ENCODE measurements at regions not wholly inside any gene's neighbourhood (a gene's known extent, or its start where the extent isn't known, plus 50 kb on each side); places are given as distances from the start of the nearest gene placed in this dataset.

- Histone ChIP-seq H3K4me3 (ENCODE audit: low read length) (no peak overlapping the region), H3K9me2 (ENCODE audit: insufficient read depth, low read length) (no peaks in the 10 kb centered on the region), H4K20me1 (ENCODE audit: insufficient read depth) (no peaks in the 10 kb centered on the region), H3K27me3 (ENCODE audit: insufficient read depth, low read depth, low read length) (no peaks in the 10 kb centered on the region), H3K27ac (ENCODE audit: low read length) (no peak overlapping the region), H3K4me2 (ENCODE audit: low read length) (no peak overlapping the region), H3F3A (ENCODE audit: insufficient read depth, low read length, poor library complexity, severe bottlenecking) (no peaks in the 10 kb centered on the region), H3K9me3 (ENCODE audit: low read length) (no peaks in the 10 kb centered on the region), H2AFZ (ENCODE audit: low read depth, low read length) (no peak overlapping the region), H3K36me3 (ENCODE audit: insufficient read depth, low read length) (no peaks in the 10 kb centered on the region), H3K9ac (ENCODE audit: low read length) (no peak overlapping the region), H3K79me2 (replicated peaks; ENCODE audit: insufficient read depth, low read length) (no peaks in the 10 kb centered on the region)
- no peak for TF ChIP-seq TAF1 (IDR thresholded peaks at IDR 0.05; ENCODE audit: low read depth)
- no peak for TF ChIP-seq EZH2 (IDR thresholded peaks at IDR 0.05; ENCODE audit: borderline replicate concordance, insufficient read depth, low read length, poor library complexity, severe bottlenecking)
- TF ChIP-seq, protein P1, sequence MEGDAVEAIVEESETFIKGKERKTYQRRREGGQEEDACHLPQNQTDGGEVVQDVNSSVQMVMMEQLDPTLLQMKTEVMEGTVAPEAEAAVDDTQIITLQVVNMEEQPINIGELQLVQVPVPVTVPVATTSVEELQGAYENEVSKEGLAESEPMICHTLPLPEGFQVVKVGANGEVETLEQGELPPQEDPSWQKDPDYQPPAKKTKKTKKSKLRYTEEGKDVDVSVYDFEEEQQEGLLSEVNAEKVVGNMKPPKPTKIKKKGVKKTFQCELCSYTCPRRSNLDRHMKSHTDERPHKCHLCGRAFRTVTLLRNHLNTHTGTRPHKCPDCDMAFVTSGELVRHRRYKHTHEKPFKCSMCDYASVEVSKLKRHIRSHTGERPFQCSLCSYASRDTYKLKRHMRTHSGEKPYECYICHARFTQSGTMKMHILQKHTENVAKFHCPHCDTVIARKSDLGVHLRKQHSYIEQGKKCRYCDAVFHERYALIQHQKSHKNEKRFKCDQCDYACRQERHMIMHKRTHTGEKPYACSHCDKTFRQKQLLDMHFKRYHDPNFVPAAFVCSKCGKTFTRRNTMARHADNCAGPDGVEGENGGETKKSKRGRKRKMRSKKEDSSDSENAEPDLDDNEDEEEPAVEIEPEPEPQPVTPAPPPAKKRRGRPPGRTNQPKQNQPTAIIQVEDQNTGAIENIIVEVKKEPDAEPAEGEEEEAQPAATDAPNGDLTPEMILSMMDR (IDR thresholded peaks at IDR 0.05; ENCODE audit: poor library complexity, severe bottlenecking), result no peak
- TF ChIP-seq, protein P2, sequence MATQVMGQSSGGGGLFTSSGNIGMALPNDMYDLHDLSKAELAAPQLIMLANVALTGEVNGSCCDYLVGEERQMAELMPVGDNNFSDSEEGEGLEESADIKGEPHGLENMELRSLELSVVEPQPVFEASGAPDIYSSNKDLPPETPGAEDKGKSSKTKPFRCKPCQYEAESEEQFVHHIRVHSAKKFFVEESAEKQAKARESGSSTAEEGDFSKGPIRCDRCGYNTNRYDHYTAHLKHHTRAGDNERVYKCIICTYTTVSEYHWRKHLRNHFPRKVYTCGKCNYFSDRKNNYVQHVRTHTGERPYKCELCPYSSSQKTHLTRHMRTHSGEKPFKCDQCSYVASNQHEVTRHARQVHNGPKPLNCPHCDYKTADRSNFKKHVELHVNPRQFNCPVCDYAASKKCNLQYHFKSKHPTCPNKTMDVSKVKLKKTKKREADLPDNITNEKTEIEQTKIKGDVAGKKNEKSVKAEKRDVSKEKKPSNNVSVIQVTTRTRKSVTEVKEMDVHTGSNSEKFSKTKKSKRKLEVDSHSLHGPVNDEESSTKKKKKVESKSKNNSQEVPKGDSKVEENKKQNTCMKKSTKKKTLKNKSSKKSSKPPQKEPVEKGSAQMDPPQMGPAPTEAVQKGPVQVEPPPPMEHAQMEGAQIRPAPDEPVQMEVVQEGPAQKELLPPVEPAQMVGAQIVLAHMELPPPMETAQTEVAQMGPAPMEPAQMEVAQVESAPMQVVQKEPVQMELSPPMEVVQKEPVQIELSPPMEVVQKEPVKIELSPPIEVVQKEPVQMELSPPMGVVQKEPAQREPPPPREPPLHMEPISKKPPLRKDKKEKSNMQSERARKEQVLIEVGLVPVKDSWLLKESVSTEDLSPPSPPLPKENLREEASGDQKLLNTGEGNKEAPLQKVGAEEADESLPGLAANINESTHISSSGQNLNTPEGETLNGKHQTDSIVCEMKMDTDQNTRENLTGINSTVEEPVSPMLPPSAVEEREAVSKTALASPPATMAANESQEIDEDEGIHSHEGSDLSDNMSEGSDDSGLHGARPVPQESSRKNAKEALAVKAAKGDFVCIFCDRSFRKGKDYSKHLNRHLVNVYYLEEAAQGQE (IDR thresholded peaks at IDR 0.05; ENCODE audit: borderline replicate concordance), result no peak
- no peak for TF ChIP-seq POLR2AphosphoS5 (IDR thresholded peaks at IDR 0.05)
- no peak for TF ChIP-seq EP300 (conservative IDR thresholded peaks at IDR 0.05; ENCODE audit: poor library complexity, severe bottlenecking)
- no peak for TF ChIP-seq MXI1 (conservative IDR thresholded peaks at IDR 0.05; ENCODE audit: poor library complexity, severe bottlenecking)
- TF ChIP-seq SMC3 (conservative IDR thresholded peaks at IDR 0.05; ENCODE audit: poor library complexity), result no peak
- no peak for TF ChIP-seq RAD21 (conservative IDR thresholded peaks at IDR 0.05)
Measured at GRCh38 chr1:177442584-177442983, 271.8 kb downstream of the BRINP2 start.

DNA sequence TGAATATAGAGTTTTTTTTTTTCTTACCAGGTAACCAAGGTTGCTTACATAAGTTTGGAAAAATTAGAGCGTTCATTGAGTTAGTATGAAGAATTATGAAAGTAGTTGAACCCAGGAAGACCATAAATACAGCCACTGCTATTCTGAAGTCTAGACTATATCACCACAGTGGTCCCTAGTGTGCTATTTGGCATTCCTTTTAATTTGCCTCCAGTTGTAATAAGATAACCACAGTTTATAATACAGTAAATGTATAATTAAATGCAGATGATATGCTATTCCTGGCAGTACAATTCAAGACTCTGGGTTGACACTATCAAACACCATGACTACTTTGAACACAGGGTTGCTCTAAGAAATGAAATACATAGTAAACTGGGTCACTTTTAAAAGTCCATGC lies 270.5 kb downstream of the BRINP2 start:
- Histone ChIP-seq H2AFZ (ENCODE audit: low read depth, low read length) (no peak overlapping the region), H3K9me3 (ENCODE audit: low read length) (no peaks in the 10 kb centered on the region), H3K4me3 (ENCODE audit: low read length) (no peak overlapping the region), H3K36me3 (ENCODE audit: insufficient read depth, low read length) (no peaks in the 10 kb centered on the region), H3K27me3 (ENCODE audit: insufficient read depth, low read depth, low read length) (no peaks in the 10 kb centered on the region), H3F3A (ENCODE audit: insufficient read depth, low read length, poor library complexity, severe bottlenecking) (no peaks in the 10 kb centered on the region), H4K20me1 (ENCODE audit: insufficient read depth) (no peaks in the 10 kb centered on the region), H3K9ac (ENCODE audit: low read length) (no peak overlapping the region), H3K9me2 (ENCODE audit: insufficient read depth, low read length) (no peaks in the 10 kb centered on the region), H3K79me2 (replicated peaks; ENCODE audit: insufficient read depth, low read length) (no peaks in the 10 kb centered on the region), H3K27ac (ENCODE audit: low read length) (no peak overlapping the region), H3K4me2 (ENCODE audit: low read length) (no peak overlapping the region)
- no peak for TF ChIP-seq TAF1 (IDR thresholded peaks at IDR 0.05; ENCODE audit: low read depth)
- TF ChIP-seq POLR2AphosphoS5 (IDR thresholded peaks at IDR 0.05), result no peak

- Histone ChIP-seq H3K27ac (ENCODE audit: low read length) (no peak overlapping the region), H3F3A (ENCODE audit: insufficient read depth, low read length, poor library complexity, severe bottlenecking) (no peaks in the 10 kb centered on the region), H4K20me1 (ENCODE audit: insufficient read depth) (no peaks in the 10 kb centered on the region), H3K4me2 (ENCODE audit: low read length) (no peak overlapping the region), H3K4me3 (ENCODE audit: low read length) (no peak overlapping the region), H3K36me3 (ENCODE audit: insufficient read depth, low read length) (no peaks in the 10 kb centered on the region), H2AFZ (ENCODE audit: low read depth, low read length) (no peak overlapping the region), H3K9me2 (ENCODE audit: insufficient read depth, low read length) (no peaks in the 10 kb centered on the region), H3K9me3 (ENCODE audit: low read length) (no peaks in the 10 kb centered on the region), H3K27me3 (ENCODE audit: insufficient read depth, low read depth, low read length) (no peaks in the 10 kb centered on the region), H3K9ac (ENCODE audit: low read length) (no peak overlapping the region), H3K79me2 (replicated peaks; ENCODE audit: insufficient read depth, low read length) (no peaks in the 10 kb centered on the region)
- TF ChIP-seq TAF1 (IDR thresholded peaks at IDR 0.05; ENCODE audit: low read depth) (no peak), EZH2 (IDR thresholded peaks at IDR 0.05; ENCODE audit: borderline replicate concordance, insufficient read depth, low read length, poor library complexity, severe bottlenecking) (no peak), RAD21 (conservative IDR thresholded peaks at IDR 0.05) (no peak), EP300 (conservative IDR thresholded peaks at IDR 0.05; ENCODE audit: poor library complexity, severe bottlenecking) (no peak), MXI1 (conservative IDR thresholded peaks at IDR 0.05; ENCODE audit: poor library complexity, severe bottlenecking) (no peak), POLR2AphosphoS5 (IDR thresholded peaks at IDR 0.05) (no peak), SMC3 (conservative IDR thresholded peaks at IDR 0.05; ENCODE audit: poor library complexity) (no peak)
- TF ChIP-seq, protein P1 (IDR thresholded peaks at IDR 0.05; ENCODE audit: poor library complexity, severe bottlenecking), result no peak
- TF ChIP-seq, protein P2 (IDR thresholded peaks at IDR 0.05; ENCODE audit: borderline replicate concordance), result no peak
Measured at GRCh38 chr1:177440821-177441220, 270.1 kb downstream of the BRINP2 start.
